HepG2 (cell line): ENCODE measurements at regions not wholly inside any gene's neighbourhood (a gene's known extent, or its start where the extent isn't known, plus 50 kb on each side); places are given as distances from the start of the nearest gene placed in this dataset.

Source experiments
- ATAC-seq: fragments of 200-7000 bp; cut with Tn5 transposase; 3 replicates; pipeline ENCODE4 v1.9.1; 2020; ENCODE audit warnings: mild to moderate bottlenecking, moderate library complexity
- BruUV-seq: library from RNA; stranded (reverse); fragments of 400-500 nt; replicated peaks from 2 replicates; lab custom pipeline; 2021; lab: Mats Ljungman, UMichigan
- CTCF ChIA-PET: fragments of 300-600 bp; formaldehyde crosslinking; extraction: SDS; loops from one replicate; lab custom pipeline; 2021; ENCODE audit warnings: low total read pairs, inconsistent platforms, low intra/inter-chr PET ratio; lab: Yijun Ruan, JAX
- POLR2A ChIA-PET: fragments of 350-600 bp; sonication (Branson Sonifier 250); formaldehyde crosslinking; loops from one replicate; lab custom pipeline; 2020; ENCODE audit warnings: antibody characterized with exemption, inconsistent platforms; lab: Yijun Ruan, JAX
- DNase-seq: peaks from one replicate; pipeline ENCODE4 v3.0.0-alpha.2; 2015; ENCODE audit warnings: low spot score
- FAIRE-seq: peaks from 3 replicates; lab custom pipeline; 2011; peaks lifted over from hg19 to GRCh38; lab: Jason Lieb, UNC
- H2AFZ ChIP-seq: one replicate; pipeline ENCODE4 v1.6.1; 2011; ENCODE audit warnings: low read length, inconsistent platforms
- H3K27ac ChIP-seq: fragments of 300-600 bp; 3 replicates; pipeline ENCODE4 v1.8.0; 2011; ENCODE audit warnings: mixed run types, mild to moderate bottlenecking, mixed read lengths, low read length, inconsistent platforms; ENCODE audit not compliant: insufficient read depth; ENCODE audit errors: extremely low read length
- H3K27me3 ChIP-seq, 2 experiments: fragments of 200-600 bp in 1 of 2; 2 replicates in 1 of 2; 3 replicates in 1 of 2; pipeline versions ENCODE4 v1.6.0 to v1.8.0; 2011; ENCODE audit warnings: low read length in 2 of 2, mild to moderate bottlenecking in 2 of 2, moderate library complexity in 2 of 2, inconsistent platforms in 1 of 2; ENCODE audit not compliant: insufficient read depth in 2 of 2, control insufficient read depth in 1 of 2
- H3K36me3 ChIP-seq, 2 experiments: fragments of 200-600 bp in 1 of 2; replicated peaks in 1 of 2; 2 replicates in 1 of 2; 3 replicates in 1 of 2; pipeline versions ENCODE4 v1.5.1 to v1.8.0; 2011; ENCODE audit warnings: low read length in 2 of 2, inconsistent platforms in 1 of 2; ENCODE audit not compliant: insufficient read depth in 2 of 2, control insufficient read depth in 1 of 2
- H3K4me1 ChIP-seq: 2 replicates; pipeline ENCODE4 v1.5.1; 2012; ENCODE audit warnings: low read length, inconsistent platforms; ENCODE audit not compliant: insufficient read depth
- H3K4me2 ChIP-seq: 2 replicates; pipeline ENCODE4 v1.6.0; 2011; ENCODE audit warnings: low read depth, low read length, inconsistent platforms
- H3K4me3 ChIP-seq, 3 experiments: fragments of 200-600 bp in 1 of 3; sonication (generic), shearing (Covaris generic) in 1 of 3; replicated peaks in 1 of 3; 2 replicates each; pipeline ENCODE4 v1.5.1; 2011 to 2016; ENCODE audit warnings: low read length in 3 of 3, inconsistent platforms in 2 of 3, low read depth in 2 of 3, mild to moderate bottlenecking in 2 of 3, control low read depth in 1 of 3, mixed read lengths in 1 of 3; ENCODE audit not compliant: insufficient read depth in 1 of 3
- H3K79me2 ChIP-seq: one replicate; pipeline ENCODE4 v1.6.1; 2011; ENCODE audit warnings: low read length, inconsistent platforms; ENCODE audit not compliant: insufficient read depth
- H3K9ac ChIP-seq: 2 replicates; pipeline ENCODE4 v1.6.0; 2011; ENCODE audit warnings: mild to moderate bottlenecking, low read depth, low read length, inconsistent platforms; ENCODE audit not compliant: insufficient read depth
- H3K9me3 ChIP-seq: 2 replicates; pipeline ENCODE4 v1.5.1; 2012; ENCODE audit warnings: mild to moderate bottlenecking, low read length
- H4K20me1 ChIP-seq: 2 replicates; pipeline ENCODE4 v1.6.0; 2011; ENCODE audit warnings: inconsistent platforms, mild to moderate bottlenecking, low read length, moderate library complexity; ENCODE audit not compliant: insufficient read depth
- HBP1 ChIP-seq: IDR thresholded peaks from 2 replicates; pipeline ENCODE4 v1.6.1; 2016; ENCODE audit warnings: low read depth, control low read depth
- NKX3-1 ChIP-seq: sonication (generic); formaldehyde crosslinking; IDR thresholded peaks from 2 replicates; pipeline ENCODE4 v1.5.0; 2020; ENCODE audit warnings: missing genetic modification reagents
- SMAD1 ChIP-seq: sonication (generic); formaldehyde crosslinking; IDR thresholded peaks from 2 replicates; pipeline ENCODE4 v1.4.0; 2020; ENCODE audit warnings: missing genetic modification reagents, low read depth, mild to moderate bottlenecking, borderline replicate concordance
- ZKSCAN1 ChIP-seq: fragments of 150-350 bp; IDR thresholded peaks from 2 replicates; pipeline ENCODE4 v1.6.1; 2014; ENCODE audit warnings: low read length
- ZNF101 ChIP-seq: sonication (generic); formaldehyde crosslinking; IDR thresholded peaks from 2 replicates; pipeline ENCODE4 v1.4.0; 2020; ENCODE audit warnings: mild to moderate bottlenecking, low read depth, missing genetic modification reagents, borderline replicate concordance
- ZNF20 ChIP-seq: sonication (generic); formaldehyde crosslinking; IDR thresholded peaks from 2 replicates; pipeline ENCODE4 v1.4.0; 2020; ENCODE audit warnings: mild to moderate bottlenecking, moderate library complexity, missing genetic modification reagents
- ZNF414 ChIP-seq: sonication (generic); formaldehyde crosslinking; IDR thresholded peaks from 2 replicates; pipeline ENCODE4 v1.5.0; 2020; ENCODE audit warnings: missing genetic modification reagents
- ZNF567 ChIP-seq: sonication (generic); formaldehyde crosslinking; IDR thresholded peaks from 2 replicates; pipeline ENCODE4 v1.8.1; 2023; ENCODE audit warnings: mild to moderate bottlenecking, missing genetic modification reagents, borderline replicate concordance
- WGBS: methylation state at CpG from one replicate; pipeline ENCODE4 v1.1.6; 2017; ENCODE audit warnings: low lambda C conversion rate; 5-methylcytosine and 5-hydroxymethylcytosine counted together
- in situ Hi-C: cut with HindIII; loops from 2 replicates; pipeline ENCODE4 v1.10.0; 2017; ENCODE audit warnings: low pct_unique_long_range_greater_than_20kb; ENCODE audit not compliant: extremely low pct_ligation_motif_present
- intact Hi-C: fragments of 100-400 bp; cut with micrococcal nuclease; formaldehyde crosslinking; loops from one replicate; pipeline ENCODE4 v1.10.0; 2022; ENCODE audit not compliant: unreplicated experiment

- 6% methylated on average over 4 of the region's 4 CpGs for WGBS
- CTCF ChIA-PET: no interaction called here
- no peak overlapping the region for H2AFZ ChIP-seq
Measured at GRCh38 chr20:59448196-59448595, 147.8 kb downstream of the EDN3 start.

More at GRCh38 chr20:59448196-59448595, 147.8 kb downstream of the EDN3 start:
- peaks cover 5 to 75% of the 10 kb centered on the region in 2 experiments; a peak in 4 of 5 replicates for H3K27me3 ChIP-seq
- no peaks in the 10 kb centered on the region for H3K9me3 ChIP-seq
- H4K20me1 ChIP-seq: no peaks in the 10 kb centered on the region
- no peak overlapping the region for H3K27ac ChIP-seq
- no peak overlapping the region for H3K9ac ChIP-seq
- intact Hi-C loops: no loop called here
- ATAC-seq (no peak), DNase-seq (no peak), FAIRE-seq (no peak)
- TF ChIP-seq SMAD1 (CRISPR knock-in tag) (no peak), ZNF101 (CRISPR knock-in tag) (no peak), ZNF567 (CRISPR knock-in tag) (no peak), HBP1 (CRISPR knock-in tag) (no peak), ZKSCAN1 (no peak), NKX3-1 (CRISPR knock-in tag) (no peak), ZNF20 (CRISPR knock-in tag) (no peak), ZNF414 (CRISPR knock-in tag) (no peak)
- H3K79me2 ChIP-seq: no peaks in the 10 kb centered on the region
- BruUV-seq: no TSS peak
- H3K4me3 ChIP-seq: no peak overlapping the region
- in situ Hi-C loops: no loop called here
- POLR2A ChIA-PET: no interaction called here
- H3K4me2 ChIP-seq: no peak overlapping the region
- no peaks in the 10 kb centered on the region for H3K36me3 ChIP-seq
- no peaks in the 10 kb centered on the region for H3K4me1 ChIP-seq
